ENCODE measurements at regions not wholly inside any gene's neighbourhood (a gene's known extent, or its start where the extent isn't known, plus 50 kb on each side); places are given as distances from the start of the nearest gene placed in this dataset.
"Not testable (repeated sequence)": the region's sequence is repeated elsewhere in the genome, so short reads cannot be mapped to it uniquely, and the experiment has no call there.

GRCh38 chr22:22772396-22772795 is 115.2 kb upstream of the IGLL5 start:
- TF ChIP-seq POLR2AphosphoS5 (IDR thresholded peaks at IDR 0.05) (no peak), POLR2A (IDR thresholded peaks at IDR 0.05) (no peak), EP300 (IDR thresholded peaks at IDR 0.05) (no peak), CTCF (IDR thresholded peaks at IDR 0.05) (no peak)
- DNase-seq (ENCODE audit: low spot score in 2 of 2): no peak
- H3K9me3 ChIP-seq: no peaks in the 10 kb centered on the region
- H3K4me3 ChIP-seq: no peak overlapping the region
- no peaks in the 10 kb centered on the region for H3K4me1 ChIP-seq
- peaks cover 19% of the 10 kb centered on the region for H3K27me3 ChIP-seq
- no peaks in the 10 kb centered on the region for H3K36me3 ChIP-seq
- 81% methylated on average over 6 of the region's 9 CpGs for WGBS
- H3K27ac ChIP-seq: no peak overlapping the region

- H3K27ac ChIP-seq: no peak overlapping the region
- no peaks in the 10 kb centered on the region for H3K4me1 ChIP-seq
- no peak for DNase-seq (ENCODE audit: low spot score in 2 of 2)
- WGBS: 80% methylated on average over 1 of the region's 2 CpGs
- TF ChIP-seq EP300 (IDR thresholded peaks at IDR 0.05) (no peak), CTCF (IDR thresholded peaks at IDR 0.05) (no peak), POLR2AphosphoS5 (IDR thresholded peaks at IDR 0.05) (no peak), POLR2A (IDR thresholded peaks at IDR 0.05) (no peak)
- H3K36me3 ChIP-seq: no peaks in the 10 kb centered on the region
- H3K27me3 ChIP-seq: peaks cover 17% of the 10 kb centered on the region
- H3K4me3 ChIP-seq: no peak overlapping the region
- no peaks in the 10 kb centered on the region for H3K9me3 ChIP-seq
These were observed 114.7 kb upstream of the IGLL5 start for GRCh38 chr22:22772883-22773282.

- no peak for DNase-seq (ENCODE audit: low spot score in 2 of 2)
- H3K9me3 ChIP-seq: no peaks in the 10 kb centered on the region
- no peak for TF ChIP-seq CTCF (IDR thresholded peaks at IDR 0.05)
- TF ChIP-seq POLR2AphosphoS5 (IDR thresholded peaks at IDR 0.05): no peak
- no peak for TF ChIP-seq EP300 (IDR thresholded peaks at IDR 0.05)
- TF ChIP-seq POLR2A (IDR thresholded peaks at IDR 0.05): no peak
- H3K27ac ChIP-seq: no peak overlapping the region
- 93% methylated on average over 5 of the region's 5 CpGs for WGBS
- H3K4me1 ChIP-seq: no peaks in the 10 kb centered on the region
- no peak overlapping the region for H3K4me3 ChIP-seq
- H3K27me3 ChIP-seq: peaks cover 12% of the 10 kb centered on the region
- no peaks in the 10 kb centered on the region for H3K36me3 ChIP-seq
These were observed 114.2 kb upstream of the IGLL5 start for GRCh38 chr22:22773427-22773826.

- 64% methylated on average over 7 of the region's 7 CpGs for WGBS
- Histone ChIP-seq H3K4me3 (no peak overlapping the region), H3K9me3 (no peaks in the 10 kb centered on the region), H3K27me3 (peaks cover 12% of the 10 kb centered on the region), H3K27ac (no peak overlapping the region), H3K36me3 (no peaks in the 10 kb centered on the region), H3K4me1 (no peaks in the 10 kb centered on the region)
- no peak for DNase-seq (ENCODE audit: low spot score in 2 of 2)
- TF ChIP-seq CTCF (IDR thresholded peaks at IDR 0.05) (no peak), POLR2A (IDR thresholded peaks at IDR 0.05) (no peak), EP300 (IDR thresholded peaks at IDR 0.05) (no peak), POLR2AphosphoS5 (IDR thresholded peaks at IDR 0.05) (no peak)
These were observed 113.5 kb upstream of the IGLL5 start for GRCh38 chr22:22773979-22774604.

GRCh38 chr22:22774762-22775161 is 112.9 kb upstream of the IGLL5 start:
- not testable (repeated sequence) for H3K9me3 ChIP-seq; H3K36me3 ChIP-seq; H3K4me1 ChIP-seq; DNase-seq (ENCODE audit: low spot score in 2 of 2); H3K27ac ChIP-seq; H3K4me3 ChIP-seq
- 73% methylated on average over 3 of the region's 3 CpGs for WGBS
- H3K27me3 ChIP-seq: peaks cover 12% of the 10 kb centered on the region

GRCh38 chr22:22776121-22776520 is 111.5 kb upstream of the IGLL5 start:
- WGBS: 65% methylated on average over 3 of the region's 3 CpGs
- Histone ChIP-seq H3K4me1 (no peaks in the 10 kb centered on the region), H3K4me3 (no peak overlapping the region), H3K9me3 (no peaks in the 10 kb centered on the region), H3K36me3 (no peaks in the 10 kb centered on the region), H3K27ac (no peak overlapping the region), H3K27me3 (peaks cover 12% of the 10 kb centered on the region)
- DNase-seq (ENCODE audit: low spot score in 2 of 2): no peak
- TF ChIP-seq POLR2AphosphoS5 (IDR thresholded peaks at IDR 0.05) (no peak), EP300 (IDR thresholded peaks at IDR 0.05) (no peak), POLR2A (IDR thresholded peaks at IDR 0.05) (no peak)
